Fibroblast of pulmonary artery (primary cell): ENCODE measurements at regions not wholly inside any gene's neighbourhood (a gene's known extent, or its start where the extent isn't known, plus 50 kb on each side); places are given as distances from the start of the nearest gene placed in this dataset.

Source experiments
- DNase-seq: peaks from one replicate; pipeline ENCODE4 v3.0.0-alpha.2; 2010; ENCODE audit warnings: low read depth
- H3K4me3 ChIP-seq: replicated peaks from 2 replicates; pipeline ENCODE4 v1.5.1; 2011; ENCODE audit warnings: low read depth, mild to moderate bottlenecking, control low read depth, low read length, moderate library complexity
- TF ChIP-seq, protein P1 (sequence below): IDR thresholded peaks from 2 replicates; pipeline ENCODE4 v1.5.1; 2011; ENCODE audit warnings: mild to moderate bottlenecking, control low read depth, low read length, inconsistent platforms; ENCODE audit errors: missing control alignments

DNA sequence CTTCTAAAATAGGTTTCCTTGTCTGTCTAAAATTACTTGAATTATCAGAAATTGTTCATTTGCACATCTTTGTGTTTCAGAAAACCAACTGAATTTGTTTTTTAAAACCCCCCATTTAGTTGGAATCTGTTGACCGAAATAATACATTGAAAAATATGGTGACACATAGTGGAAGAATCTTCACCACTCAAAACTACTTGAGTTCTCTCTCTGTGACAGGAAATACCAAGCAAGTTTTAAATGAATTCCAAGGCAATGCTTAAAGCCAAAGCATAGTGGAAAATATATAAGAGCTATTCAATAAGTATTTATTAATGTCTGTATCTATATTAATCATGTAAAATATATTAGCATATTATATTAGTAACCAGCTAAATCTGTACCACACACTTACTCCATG lies 224.9 kb upstream of the COL8A1 start:
- H3K4me3 ChIP-seq = no peak overlapping the region
- peak; percentile 85 for DNase-seq
- TF ChIP-seq, protein P1, sequence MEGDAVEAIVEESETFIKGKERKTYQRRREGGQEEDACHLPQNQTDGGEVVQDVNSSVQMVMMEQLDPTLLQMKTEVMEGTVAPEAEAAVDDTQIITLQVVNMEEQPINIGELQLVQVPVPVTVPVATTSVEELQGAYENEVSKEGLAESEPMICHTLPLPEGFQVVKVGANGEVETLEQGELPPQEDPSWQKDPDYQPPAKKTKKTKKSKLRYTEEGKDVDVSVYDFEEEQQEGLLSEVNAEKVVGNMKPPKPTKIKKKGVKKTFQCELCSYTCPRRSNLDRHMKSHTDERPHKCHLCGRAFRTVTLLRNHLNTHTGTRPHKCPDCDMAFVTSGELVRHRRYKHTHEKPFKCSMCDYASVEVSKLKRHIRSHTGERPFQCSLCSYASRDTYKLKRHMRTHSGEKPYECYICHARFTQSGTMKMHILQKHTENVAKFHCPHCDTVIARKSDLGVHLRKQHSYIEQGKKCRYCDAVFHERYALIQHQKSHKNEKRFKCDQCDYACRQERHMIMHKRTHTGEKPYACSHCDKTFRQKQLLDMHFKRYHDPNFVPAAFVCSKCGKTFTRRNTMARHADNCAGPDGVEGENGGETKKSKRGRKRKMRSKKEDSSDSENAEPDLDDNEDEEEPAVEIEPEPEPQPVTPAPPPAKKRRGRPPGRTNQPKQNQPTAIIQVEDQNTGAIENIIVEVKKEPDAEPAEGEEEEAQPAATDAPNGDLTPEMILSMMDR = no peak

DNA sequence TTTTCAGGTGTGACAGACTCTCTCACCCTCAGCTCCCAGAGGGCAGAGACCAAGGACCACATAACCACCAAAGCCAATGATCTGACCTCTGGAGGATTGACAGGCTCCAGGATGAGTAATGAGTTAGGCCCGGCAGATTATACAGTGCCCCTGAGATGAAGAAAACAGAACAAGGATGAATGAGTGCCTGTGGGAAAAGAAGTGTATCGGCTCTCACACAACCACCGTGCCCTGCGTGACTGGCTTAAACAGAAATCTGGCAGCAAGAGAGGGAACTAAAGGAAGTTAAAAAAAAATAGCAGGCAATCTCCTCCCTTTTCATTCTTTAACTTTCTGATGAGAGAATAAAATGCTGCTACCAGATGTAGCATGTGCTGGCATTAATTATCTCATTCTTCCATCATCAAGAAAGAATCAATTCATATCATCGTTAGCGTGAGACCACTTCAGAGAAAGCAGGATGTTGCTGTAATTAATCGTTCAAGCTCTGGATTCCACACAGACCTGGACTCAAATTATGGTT lies 227.5 kb upstream of the COL8A1 start:
- no peak overlapping the region for H3K4me3 ChIP-seq
- DNase-seq = peak; percentile 80
- TF ChIP-seq, protein P1 = no peak

DNA sequence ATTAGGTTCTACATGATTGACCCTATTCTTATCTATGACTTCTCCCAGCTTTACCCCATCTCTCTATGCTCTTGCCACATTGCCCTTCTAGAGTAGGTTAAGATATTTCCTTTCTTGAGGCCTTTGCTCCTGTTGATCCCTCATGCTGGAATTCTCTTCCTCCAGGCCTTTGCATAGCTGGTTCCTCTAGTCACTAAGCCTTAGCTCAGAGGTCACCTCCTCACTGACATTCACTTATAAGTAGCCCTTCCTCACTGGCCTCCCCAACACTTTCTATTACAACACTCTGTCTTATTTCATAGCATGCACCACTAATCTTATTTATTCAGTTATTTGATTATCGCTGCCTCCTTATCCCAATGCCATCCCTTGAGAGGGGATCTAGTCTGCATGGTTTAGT lies 228.4 kb upstream of the COL8A1 start:
- no peak for DNase-seq
- no peak overlapping the region for H3K4me3 ChIP-seq
- TF ChIP-seq, protein P1 = no peak

DNA sequence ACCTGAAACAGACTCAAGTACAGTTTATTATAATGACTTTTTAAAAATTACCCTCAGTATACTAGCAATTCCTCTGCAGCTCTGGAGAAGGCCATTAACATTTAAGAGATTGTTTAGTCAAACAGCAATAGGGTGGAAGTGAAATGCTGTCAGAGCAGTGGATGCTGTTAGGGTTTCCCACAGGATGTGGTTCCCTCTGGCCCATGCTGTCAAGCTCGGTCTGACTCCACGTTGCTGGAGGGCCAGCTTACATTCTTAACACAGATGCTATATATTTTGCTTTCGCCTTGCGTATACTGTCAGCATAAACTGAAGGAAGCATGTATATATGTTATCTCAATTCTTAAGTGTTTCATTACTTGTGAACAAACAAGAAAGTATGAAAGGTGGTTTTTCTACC lies 231.1 kb upstream of the COL8A1 start:
- no peak for DNase-seq
- TF ChIP-seq, protein P1 = no peak

DNA sequence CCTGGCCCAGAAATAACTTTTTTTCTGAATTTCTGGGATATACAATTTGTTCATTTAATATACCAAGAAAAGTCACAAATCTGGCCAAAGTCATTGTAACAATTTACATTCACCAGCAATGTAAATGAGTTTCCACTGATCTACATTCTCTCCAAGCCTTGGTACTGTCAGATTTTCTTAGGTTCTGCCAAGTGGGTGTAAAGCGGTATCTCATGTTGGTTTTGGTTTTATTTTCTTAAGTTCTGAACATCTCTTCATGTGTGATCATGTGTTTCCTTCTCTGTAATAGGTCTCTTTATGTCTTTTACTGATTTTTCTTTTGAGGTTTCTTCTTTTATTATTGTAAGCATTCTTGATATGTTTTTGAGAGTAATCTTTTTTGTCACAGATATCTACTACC lies 235.6 kb upstream of the COL8A1 start:
- TF ChIP-seq, protein P1 = no peak
- DNase-seq = no peak

More for the DNA sequence above, 231.1 kb upstream of the COL8A1 start:
- H3K4me3 ChIP-seq = no peak overlapping the region

DNA sequence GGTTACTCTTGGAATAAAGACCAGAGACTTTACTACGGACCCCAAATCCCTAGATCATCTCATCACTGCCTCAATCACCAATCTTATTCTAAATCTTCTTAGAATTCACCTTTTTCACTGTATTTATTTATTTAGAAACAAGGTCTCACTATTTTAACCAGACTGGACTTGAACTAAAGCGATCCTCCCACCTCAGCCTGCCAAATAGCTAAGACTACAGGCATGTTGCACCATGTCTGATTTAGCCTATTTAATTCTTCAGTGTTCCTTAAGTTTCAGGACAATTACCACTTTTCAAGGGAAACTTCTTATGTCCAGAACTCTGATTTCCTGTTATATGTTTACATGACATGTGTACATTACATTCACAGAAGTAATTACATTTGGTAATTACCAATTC lies 238.0 kb upstream of the COL8A1 start:
- H3K4me3 ChIP-seq = no peak overlapping the region
- TF ChIP-seq, protein P1 = no peak
- DNase-seq = no peak

More for the DNA sequence above, 235.6 kb upstream of the COL8A1 start:
- H3K4me3 ChIP-seq = no peak overlapping the region

DNA sequence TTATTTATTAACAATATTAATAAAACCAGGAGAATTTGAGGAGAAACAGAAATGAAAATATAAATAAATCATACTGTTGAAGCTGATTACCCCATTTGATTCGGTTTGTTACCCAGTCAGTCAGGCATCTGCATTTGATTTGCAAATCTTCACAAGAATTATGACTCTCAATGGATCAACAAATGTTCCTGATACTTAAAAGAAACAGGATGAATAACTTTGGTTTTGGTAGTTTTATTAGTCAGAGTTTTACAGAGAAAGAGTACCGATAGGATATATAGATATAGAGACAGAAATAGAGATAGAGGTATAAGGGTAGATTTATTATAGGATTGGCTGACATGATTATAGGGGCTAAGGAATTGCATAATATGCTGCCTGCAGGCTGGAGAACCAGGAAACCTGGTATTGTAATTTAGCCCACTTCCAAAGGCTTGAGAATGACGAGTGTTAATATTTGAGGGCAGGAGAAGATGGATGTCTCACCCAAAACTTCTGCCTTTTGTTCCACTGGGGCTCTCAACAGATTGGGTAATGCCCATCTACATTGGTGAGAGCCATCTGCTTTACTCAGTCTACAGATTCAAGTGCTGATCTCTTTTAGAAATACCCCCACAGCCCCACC lies 241.6 kb upstream of the COL8A1 start:
- no peak overlapping the region for H3K4me3 ChIP-seq
- no peak for DNase-seq
- TF ChIP-seq, protein P1 = no peak
